ENCODE measurements at regions not wholly inside any gene's neighbourhood (a gene's known extent, or its start where the extent isn't known, plus 50 kb on each side); places are given as distances from the start of the nearest gene placed in this dataset.

- TF ChIP-seq TAF1 (IDR thresholded peaks at IDR 0.05; ENCODE audit: borderline replicate concordance, low read depth, low read length) (no peak), POLR2A (IDR thresholded peaks at IDR 0.05; ENCODE audit: low read depth, low read length) (no peak), POLR2AphosphoS5 (IDR thresholded peaks at IDR 0.05; ENCODE audit: low read depth, low read length) (no peak)
Measured at GRCh38 chr4:178463747-178464146, 1021.5 kb upstream of the AGA start.
